ENCODE measurements at regions not wholly inside any gene's neighbourhood (a gene's known extent, or its start where the extent isn't known, plus 50 kb on each side); places are given as distances from the start of the nearest gene placed in this dataset.

DNA sequence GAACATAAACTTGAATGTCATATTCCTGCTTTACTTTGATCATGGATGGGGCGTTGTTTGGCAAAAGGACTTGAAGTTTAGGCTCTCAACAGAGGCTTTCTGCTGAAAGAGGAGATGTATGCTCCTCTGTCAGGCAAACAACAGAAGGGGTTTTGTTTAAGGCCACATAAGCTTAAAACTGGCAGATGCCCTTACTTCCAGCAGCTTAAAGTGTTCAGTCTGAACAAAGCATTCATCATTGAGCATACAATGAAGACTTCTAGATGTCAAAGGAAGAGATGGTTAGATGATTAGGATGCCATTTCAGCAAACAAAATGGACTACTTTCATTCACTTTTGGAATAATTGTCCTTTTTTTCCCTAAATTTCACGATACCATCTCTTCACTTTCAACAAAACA lies 484.5 kb downstream of the SLITRK6 start:
- TF ChIP-seq, protein P1, sequence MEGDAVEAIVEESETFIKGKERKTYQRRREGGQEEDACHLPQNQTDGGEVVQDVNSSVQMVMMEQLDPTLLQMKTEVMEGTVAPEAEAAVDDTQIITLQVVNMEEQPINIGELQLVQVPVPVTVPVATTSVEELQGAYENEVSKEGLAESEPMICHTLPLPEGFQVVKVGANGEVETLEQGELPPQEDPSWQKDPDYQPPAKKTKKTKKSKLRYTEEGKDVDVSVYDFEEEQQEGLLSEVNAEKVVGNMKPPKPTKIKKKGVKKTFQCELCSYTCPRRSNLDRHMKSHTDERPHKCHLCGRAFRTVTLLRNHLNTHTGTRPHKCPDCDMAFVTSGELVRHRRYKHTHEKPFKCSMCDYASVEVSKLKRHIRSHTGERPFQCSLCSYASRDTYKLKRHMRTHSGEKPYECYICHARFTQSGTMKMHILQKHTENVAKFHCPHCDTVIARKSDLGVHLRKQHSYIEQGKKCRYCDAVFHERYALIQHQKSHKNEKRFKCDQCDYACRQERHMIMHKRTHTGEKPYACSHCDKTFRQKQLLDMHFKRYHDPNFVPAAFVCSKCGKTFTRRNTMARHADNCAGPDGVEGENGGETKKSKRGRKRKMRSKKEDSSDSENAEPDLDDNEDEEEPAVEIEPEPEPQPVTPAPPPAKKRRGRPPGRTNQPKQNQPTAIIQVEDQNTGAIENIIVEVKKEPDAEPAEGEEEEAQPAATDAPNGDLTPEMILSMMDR (IDR thresholded peaks at IDR 0.05; ENCODE audit: poor library complexity) = no peak
- no peak for TF ChIP-seq EZH2 (IDR thresholded peaks at IDR 0.05; ENCODE audit: borderline replicate concordance)
- TF ChIP-seq EZH2phosphoT487 (IDR thresholded peaks at IDR 0.05; ENCODE audit: low read depth, severe bottlenecking, unreplicated experiment) = no peak
